ENCODE measurements at regions not wholly inside any gene's neighbourhood (a gene's known extent, or its start where the extent isn't known, plus 50 kb on each side); places are given as distances from the start of the nearest gene placed in this dataset.
"Not testable (repeated sequence)": the region's sequence is repeated elsewhere in the genome, so short reads cannot be mapped to it uniquely, and the experiment has no call there.

GRCh38 chr6:67129780-67130179 lies 1422.8 kb upstream of the EYS start:
- Histone ChIP-seq H3K9me3 (replicated peaks) (no peaks in the 10 kb centered on the region), H3K36me3 (no peaks in the 10 kb centered on the region), H3K4me3 (no peak overlapping the region), H3K27me3 (ENCODE audit: low read depth) (no peaks in the 10 kb centered on the region), H3K27ac (replicated peaks) (no peak overlapping the region), H3K4me1 (no peaks in the 10 kb centered on the region)
- DNase-seq = no peak
- intact Hi-C loops (cut with micrococcal nuclease) = no loop called here
- no peak for TF ChIP-seq CTCF (IDR thresholded peaks at IDR 0.05; ENCODE audit: borderline replicate concordance)

DNA sequence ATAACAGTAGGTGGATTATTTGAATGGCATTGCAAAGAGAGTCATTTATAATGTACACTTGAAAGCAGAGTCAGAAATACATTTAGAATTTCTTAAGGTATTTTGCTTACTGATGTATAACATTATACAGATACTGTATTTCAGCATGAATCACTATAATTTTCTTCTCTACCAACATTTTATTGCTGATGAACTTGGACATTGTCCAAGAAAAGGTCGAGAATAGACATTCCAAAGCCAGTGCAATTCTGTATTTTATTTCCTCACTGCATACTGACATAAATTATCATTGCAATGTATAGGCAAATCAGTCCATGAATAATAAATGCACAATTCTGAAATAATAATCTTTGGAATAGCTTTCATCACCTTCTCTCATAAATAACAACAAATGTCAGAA lies 1420.0 kb upstream of the EYS start:
- Histone ChIP-seq H3K27ac (replicated peaks) (no peak overlapping the region), H3K27me3 (ENCODE audit: low read depth) (no peaks in the 10 kb centered on the region), H3K36me3 (no peaks in the 10 kb centered on the region), H3K4me1 (no peaks in the 10 kb centered on the region), H3K4me3 (no peak overlapping the region), H3K9me3 (replicated peaks) (no peaks in the 10 kb centered on the region)
- no peak for TF ChIP-seq CTCF (IDR thresholded peaks at IDR 0.05; ENCODE audit: borderline replicate concordance)
- intact Hi-C loops (cut with micrococcal nuclease) = no loop called here
- no peak for DNase-seq

- no peaks in the 10 kb centered on the region for H3K27me3 ChIP-seq (ENCODE audit: low read depth)
- DNase-seq = no peak
- H3K36me3 ChIP-seq = no peaks in the 10 kb centered on the region
- no peaks in the 10 kb centered on the region for H3K4me1 ChIP-seq
- TF ChIP-seq CTCF (IDR thresholded peaks at IDR 0.05; ENCODE audit: borderline replicate concordance) = no peak
- no peak overlapping the region for H3K4me3 ChIP-seq
- intact Hi-C loops (cut with micrococcal nuclease) = no loop called here
- H3K27ac ChIP-seq (replicated peaks) = no peak overlapping the region
- no peaks in the 10 kb centered on the region for H3K9me3 ChIP-seq (replicated peaks)
Measured at GRCh38 chr6:67121115-67121514, 1414.1 kb upstream of the EYS start.

DNA sequence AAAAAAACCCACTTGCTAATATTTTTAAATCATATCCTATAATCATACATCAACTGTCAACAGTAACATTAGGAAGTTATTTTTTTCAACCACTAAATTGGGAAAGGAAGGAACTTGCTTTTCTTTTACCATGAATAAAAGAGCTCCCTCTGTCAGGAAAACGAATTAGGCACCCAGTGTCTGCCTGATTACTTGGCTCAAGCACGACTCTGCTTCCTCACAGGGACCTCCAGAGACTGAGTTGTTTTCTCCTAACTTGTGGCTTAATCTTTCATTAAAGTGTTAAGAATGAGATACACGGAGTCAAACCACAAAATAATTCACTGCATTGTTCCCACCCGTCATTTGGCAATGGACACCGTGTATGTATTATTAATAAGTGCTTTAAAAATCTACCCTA lies 1405.1 kb upstream of the EYS start:
- Histone ChIP-seq H3K27me3 (ENCODE audit: low read depth) (no peaks in the 10 kb centered on the region), H3K27ac (replicated peaks) (no peak overlapping the region), H3K4me1 (no peaks in the 10 kb centered on the region), H3K36me3 (no peaks in the 10 kb centered on the region), H3K4me3 (no peak overlapping the region), H3K9me3 (replicated peaks) (peaks cover under 1% of the 10 kb centered on the region)
- no peak for TF ChIP-seq CTCF (IDR thresholded peaks at IDR 0.05; ENCODE audit: borderline replicate concordance)
- intact Hi-C loops (cut with micrococcal nuclease) = no loop called here
- DNase-seq = no peak

DNA sequence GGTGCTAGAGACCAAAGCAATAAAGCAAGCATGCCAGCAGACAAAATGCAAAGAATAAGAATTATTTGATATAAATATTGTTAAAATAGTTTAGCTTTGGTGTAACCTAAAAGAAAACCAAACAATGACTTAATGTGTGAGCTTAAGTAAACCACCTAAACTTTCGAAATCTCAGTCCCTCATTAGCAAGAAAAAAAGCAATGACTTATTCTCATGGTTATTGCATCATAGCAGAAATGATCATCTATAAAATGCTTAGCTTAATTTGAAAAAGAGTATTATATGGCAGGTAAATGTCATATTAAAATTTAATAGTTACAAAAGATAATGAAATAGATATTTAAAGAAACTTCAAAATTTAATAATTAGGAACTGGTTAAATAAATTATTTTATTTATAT lies 1395.7 kb upstream of the EYS start:
- Histone ChIP-seq H3K9me3 (replicated peaks) (peaks cover 13% of the 10 kb centered on the region), H3K27ac (replicated peaks) (no peak overlapping the region), H3K4me1 (no peaks in the 10 kb centered on the region), H3K36me3 (no peaks in the 10 kb centered on the region), H3K4me3 (no peak overlapping the region), H3K27me3 (ENCODE audit: low read depth) (no peaks in the 10 kb centered on the region)
- DNase-seq = no peak
- no peak for TF ChIP-seq CTCF (IDR thresholded peaks at IDR 0.05; ENCODE audit: borderline replicate concordance)
- intact Hi-C loops (cut with micrococcal nuclease) = no loop called here

DNA sequence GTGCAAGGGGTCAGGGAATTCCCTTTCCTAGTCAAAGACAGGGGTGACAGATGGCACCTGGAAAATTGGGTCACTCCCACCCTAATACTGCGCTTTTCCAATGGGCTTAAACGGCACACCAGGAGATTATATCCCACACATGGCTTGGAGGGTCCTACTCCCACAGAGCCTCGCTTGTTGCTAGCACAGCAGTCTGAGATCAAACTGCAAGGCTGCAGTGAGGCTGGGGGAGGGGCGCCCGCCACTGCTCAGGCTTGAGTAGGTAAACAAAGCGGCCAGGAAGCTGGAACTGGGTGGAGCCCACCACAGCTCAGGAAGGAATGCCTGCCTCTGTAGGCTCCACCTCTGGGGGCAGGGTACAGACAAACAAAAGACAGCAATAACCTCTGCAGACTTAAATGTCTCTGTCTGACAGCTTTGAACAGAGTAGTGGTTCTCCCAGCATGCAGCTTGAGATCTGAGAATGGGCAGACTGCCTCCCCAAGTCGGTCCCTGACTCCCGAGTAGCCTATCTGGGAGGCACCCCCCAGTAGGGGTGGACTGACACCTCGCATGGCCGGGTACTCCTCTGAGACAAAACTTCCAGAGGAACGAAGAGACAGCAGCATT lies 1388.7 kb upstream of the EYS start:
- intact Hi-C loops (cut with micrococcal nuclease); H3K9me3 ChIP-seq (replicated peaks); DNase-seq; H3K4me3 ChIP-seq; H3K4me1 ChIP-seq; H3K36me3 ChIP-seq; H3K27ac ChIP-seq (replicated peaks); H3K27me3 ChIP-seq (ENCODE audit: low read depth): not testable (repeated sequence)

Measured in left ventricle myocardium inferior (tissue), 1 donor.